ENCODE measurements at regions not wholly inside any gene's neighbourhood (a gene's known extent, or its start where the extent isn't known, plus 50 kb on each side); places are given as distances from the start of the nearest gene placed in this dataset.

DNA sequence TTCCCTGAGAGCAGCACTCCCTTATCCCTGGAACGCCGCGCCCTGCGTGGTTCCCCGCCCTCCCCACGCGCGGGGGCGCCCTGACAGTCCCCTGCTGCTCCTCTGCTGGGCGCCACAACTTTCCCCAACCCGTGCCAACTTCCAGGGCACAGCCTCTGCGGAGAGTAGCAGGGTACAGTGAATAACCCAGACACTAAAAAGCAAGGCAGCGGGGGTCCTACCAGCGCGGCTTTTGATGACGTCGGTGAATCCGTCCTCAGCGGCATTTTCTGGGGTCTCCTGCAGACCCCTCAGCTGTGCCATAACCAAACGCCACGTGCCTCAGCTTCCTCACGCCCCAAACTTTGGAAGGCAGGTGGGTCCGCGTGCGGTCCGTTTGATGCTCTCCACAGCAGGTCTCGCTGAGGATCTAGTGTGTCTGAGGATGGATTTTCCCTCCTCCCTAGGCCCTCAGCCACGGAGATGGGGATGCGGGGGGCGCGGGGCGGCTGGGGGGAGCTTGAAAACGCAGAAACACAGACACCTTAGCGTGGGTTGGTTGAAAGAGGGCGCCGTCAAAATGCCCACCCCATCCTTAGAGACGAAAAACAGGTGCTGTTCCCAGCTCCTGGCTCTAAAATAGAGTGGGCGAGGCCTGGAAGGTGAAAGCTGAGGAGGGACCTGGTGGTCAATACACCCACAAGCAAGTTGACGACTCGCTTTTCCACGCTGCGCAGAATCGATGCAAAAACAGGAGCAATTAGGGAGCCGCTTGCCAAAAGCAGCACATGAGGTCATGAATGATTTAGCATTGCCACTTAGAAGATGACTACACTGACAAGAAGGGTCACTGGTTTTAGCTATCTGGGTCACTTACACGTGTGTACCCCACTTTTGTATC, 405.6 kb downstream of the FAM47A start:
- DNase-seq (ENCODE audit: low spot score), result no peak

GRCh38 chrX:33725535-33726210, 406.4 kb downstream of the FAM47A start:
- DNase-seq (ENCODE audit: low spot score), result no peak

GRCh38 chrX:33721927-33722326, 410.2 kb downstream of the FAM47A start:
- no peak for DNase-seq (ENCODE audit: low spot score)

DNA sequence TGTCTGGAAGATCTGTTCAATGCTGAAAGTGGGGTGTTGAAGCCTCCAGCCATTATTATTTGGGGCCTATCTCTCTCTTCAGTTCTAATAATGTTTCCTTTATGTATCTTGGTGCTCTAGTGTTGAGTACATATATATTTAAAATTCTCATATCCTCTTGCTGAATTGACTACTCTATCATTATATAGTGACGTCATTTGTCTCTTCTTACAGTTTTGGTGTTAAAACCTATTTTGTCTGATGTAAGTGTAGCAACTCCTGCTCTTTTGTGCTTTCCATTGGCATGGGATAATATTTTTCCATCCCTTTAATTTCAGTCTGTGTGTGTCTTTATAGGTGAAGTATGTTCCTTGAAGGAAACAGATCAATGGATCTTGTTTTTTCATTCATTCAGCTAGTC, 446.0 kb downstream of the FAM47A start:
- no peak for DNase-seq (ENCODE audit: low spot score)

All from mucosa of gallbladder (tissue), 1 donor.